NB4 (cell line): ENCODE measurements at regions not wholly inside any gene's neighbourhood (a gene's known extent, or its start where the extent isn't known, plus 50 kb on each side); places are given as distances from the start of the nearest gene placed in this dataset.

Experiments used
- CTCF ChIP-seq: IDR thresholded peaks from one replicate; pipeline ENCODE4 v1.5.1; 2012; ENCODE audit warnings: low read depth, low read length
- POLR2A ChIP-seq: IDR thresholded peaks from 2 replicates; pipeline ENCODE4 v1.6.1; 2011; ENCODE audit warnings: mild to moderate bottlenecking; ENCODE audit not compliant: insufficient read length; ENCODE audit errors: extremely low read depth

GRCh38 chr10:130816116-130816901 lies 495.2 kb downstream of the TCERG1L start:
- no peak for TF ChIP-seq CTCF
- no peak for TF ChIP-seq POLR2A
